ENCODE measurements at regions not wholly inside any gene's neighbourhood (a gene's known extent, or its start where the extent isn't known, plus 50 kb on each side); places are given as distances from the start of the nearest gene placed in this dataset.

DNA sequence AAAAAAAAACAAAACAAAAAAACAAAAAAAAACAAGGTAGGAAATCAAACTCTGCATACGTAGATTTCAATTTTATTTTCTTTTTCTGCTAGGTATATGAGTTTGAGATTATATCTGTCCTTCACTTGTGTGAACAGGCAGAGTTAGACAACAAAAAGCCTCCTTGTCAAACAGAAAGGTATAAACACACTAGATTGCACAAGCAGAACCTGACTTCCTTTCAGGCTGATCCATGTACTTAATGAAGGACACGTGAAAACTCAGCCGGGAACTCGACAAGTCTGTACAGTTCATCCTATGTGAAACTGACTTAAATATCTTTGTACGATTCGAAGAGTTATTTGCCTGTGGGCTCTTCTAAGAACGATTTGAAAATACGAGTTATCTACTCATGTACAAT is 254.1 kb downstream of the ARL4A start:
- DNase-seq (ENCODE audit: low read depth in 2 of 2): no peak

GRCh38 chr7:12942609-12943008 is 255.2 kb downstream of the ARL4A start:
- DNase-seq (ENCODE audit: low read depth in 2 of 2): no peak

DNA sequence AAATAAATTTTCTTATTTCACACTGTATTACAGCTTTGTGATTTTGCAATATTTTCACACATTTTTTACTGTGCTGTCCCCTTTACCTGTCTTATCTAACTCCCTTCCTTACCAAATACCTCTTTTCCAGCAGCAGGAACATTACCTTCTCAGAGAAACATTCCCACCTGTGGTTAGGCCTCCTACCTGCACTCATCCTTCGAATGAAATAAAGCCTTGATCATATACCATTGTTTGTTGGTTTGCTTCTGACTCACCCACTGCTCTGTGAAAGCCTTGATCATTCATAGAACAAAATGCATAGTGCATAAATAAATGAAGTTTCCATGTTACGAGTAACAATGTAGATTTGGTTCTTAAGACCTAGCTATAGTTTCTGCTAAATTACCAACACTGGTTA is 256.3 kb downstream of the ARL4A start:
- DNase-seq (ENCODE audit: low read depth in 2 of 2): no peak

DNA sequence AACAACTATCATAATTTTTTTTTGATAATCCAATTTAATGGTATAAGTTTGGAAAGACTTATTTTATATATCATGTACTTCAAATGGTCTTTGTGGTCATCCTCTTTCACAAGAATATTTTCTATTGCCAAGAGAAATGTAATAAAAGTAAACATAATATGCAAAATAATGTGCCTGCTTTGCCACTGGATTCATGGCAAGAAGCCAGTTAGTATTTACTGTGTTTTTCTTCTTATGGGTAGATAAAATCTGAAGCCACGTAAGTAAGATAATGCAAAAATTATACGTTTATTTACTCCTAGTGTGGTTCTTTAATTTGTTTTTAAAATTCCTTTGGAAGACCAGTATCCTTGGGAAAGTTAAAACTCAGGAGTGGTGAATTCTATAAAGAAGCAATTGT is 258.5 kb downstream of the ARL4A start:
- DNase-seq (ENCODE audit: low read depth in 2 of 2): no peak

DNA sequence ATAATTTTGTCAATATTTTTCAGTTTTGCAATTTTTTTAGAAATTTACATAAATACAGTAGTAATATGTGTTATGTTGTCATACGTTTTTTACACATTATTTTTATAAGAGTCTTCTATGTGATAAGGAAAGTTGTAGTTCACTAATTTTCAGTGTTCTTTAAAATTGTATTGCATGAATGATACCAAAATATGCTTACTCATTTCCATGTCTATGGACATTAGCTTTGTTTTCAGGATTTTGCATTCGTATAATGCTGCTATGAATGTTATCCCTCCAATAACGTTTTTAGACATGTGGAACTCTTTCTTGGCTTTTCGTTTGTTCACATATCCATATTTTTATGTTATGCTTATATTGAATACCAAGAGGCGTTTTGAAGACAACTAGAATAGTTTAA is 260.0 kb downstream of the ARL4A start:
- no peak for DNase-seq (ENCODE audit: low read depth in 2 of 2)

DNA sequence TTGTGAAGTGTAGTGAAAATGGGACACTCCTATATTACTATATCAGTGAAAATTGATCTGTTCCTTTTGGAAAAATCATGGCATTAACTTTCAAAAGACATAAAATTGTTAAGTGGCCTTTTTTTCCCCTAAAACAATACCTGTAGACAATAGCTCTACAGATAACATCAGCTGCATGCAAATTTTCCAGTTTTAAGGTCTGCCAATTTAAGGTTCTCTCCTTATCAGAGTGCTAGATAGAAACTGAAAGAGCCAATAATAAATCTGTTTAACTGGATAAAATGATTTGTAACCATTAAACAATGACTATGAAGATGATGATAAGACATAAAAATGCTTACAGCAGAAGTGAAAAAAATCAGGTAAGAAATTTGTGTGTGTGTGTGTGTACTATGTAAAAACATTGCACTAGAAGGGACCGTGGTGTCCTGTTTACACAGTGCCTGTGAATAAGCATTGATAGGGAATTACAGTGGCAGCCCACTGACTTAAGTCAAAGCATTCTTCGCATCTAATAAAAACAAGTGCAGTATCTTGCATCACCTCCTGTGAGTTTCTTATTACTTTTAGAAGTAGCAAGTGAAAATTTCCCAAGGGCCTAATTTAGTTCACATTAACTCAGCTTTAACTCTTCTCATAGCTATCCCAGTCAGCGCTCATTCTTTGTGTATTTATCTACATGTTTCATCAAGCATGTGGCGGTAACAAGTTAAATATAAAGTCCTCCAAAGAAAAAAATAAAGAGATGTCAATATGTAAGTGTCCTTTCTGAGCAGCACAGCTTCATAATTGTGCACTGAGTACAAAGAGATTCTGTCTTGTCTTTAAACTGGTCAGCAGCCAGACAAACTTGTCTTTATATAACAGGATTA is 261.9 kb downstream of the ARL4A start:
- no peak for DNase-seq (ENCODE audit: low read depth in 2 of 2)

- peak in 1 of 2 experiments; percentile 8 for DNase-seq (ENCODE audit: low read depth in 2 of 2)
Observed at GRCh38 chr7:12951397-12951801, 264.0 kb downstream of the ARL4A start.

GRCh38 chr7:12954380-12955033 is 267.1 kb downstream of the ARL4A start:
- DNase-seq (ENCODE audit: low read depth in 2 of 2): no peak

DNA sequence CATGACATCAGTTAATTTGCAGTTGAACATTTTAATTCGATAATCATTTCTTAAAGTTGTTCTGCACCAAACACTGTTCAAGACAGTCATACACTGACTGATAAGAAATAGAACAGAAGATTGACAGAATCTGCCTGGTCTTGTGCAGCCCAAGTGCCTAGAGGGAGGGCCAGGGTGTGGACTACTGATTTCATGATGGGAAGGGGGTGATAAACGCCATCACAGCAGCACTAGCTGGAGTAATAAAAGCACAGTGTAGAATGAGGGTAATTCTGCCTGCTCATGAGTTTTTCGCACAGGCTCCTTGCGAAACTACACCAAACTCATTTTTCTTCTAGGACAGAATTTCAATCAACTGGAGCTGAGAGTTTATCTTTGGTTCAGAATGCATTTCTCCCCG is 270.1 kb downstream of the ARL4A start:
- no peak for DNase-seq (ENCODE audit: low read depth in 2 of 2)

DNA sequence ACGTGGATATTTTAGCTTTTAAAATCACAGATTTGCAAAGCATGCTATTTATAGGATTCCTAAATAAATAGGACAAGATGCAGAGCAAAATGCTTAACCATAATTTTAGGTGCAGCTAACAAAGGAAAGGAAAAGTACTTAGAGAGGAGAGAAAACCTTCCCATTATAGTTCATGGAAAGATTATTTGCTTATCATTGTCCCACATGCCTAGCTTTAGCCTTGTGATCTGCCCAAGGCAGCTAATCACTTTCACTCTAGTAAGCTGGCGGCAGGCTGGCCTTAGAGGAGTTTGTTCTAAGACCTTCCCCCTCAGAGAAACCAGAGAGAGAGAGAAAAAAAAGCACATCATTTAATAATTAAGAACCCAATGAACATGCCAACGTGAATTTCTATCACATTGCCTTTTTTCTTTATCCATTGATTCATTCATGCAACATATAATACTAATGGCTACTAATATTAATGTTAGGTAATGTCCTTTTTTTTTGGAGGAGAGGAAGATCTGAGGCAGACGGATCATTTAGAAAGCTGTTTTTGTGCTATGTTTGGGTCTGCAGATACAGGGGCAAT is 274.6 kb downstream of the ARL4A start:
- no peak for DNase-seq (ENCODE audit: low read depth in 2 of 2)

DNA sequence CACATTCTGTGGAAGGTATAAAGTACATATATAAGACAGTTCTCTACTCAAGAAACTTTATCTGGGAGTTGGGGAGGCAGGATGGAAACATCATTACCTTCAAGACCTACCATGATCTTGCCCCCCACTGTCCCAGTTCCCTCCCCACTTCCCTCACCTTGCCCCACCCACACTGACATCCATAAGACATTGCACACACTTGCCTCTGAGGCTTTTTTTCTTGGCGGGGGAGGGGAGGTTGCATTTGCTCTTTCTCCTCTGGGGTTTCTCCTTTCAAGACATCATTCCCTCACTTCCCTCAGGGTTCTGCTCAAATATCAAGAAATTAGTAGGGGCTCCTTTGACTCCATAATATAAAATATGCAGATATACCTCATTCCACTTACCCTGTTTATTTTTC is 276.0 kb downstream of the ARL4A start:
- no peak for DNase-seq (ENCODE audit: low read depth in 2 of 2)

DNA sequence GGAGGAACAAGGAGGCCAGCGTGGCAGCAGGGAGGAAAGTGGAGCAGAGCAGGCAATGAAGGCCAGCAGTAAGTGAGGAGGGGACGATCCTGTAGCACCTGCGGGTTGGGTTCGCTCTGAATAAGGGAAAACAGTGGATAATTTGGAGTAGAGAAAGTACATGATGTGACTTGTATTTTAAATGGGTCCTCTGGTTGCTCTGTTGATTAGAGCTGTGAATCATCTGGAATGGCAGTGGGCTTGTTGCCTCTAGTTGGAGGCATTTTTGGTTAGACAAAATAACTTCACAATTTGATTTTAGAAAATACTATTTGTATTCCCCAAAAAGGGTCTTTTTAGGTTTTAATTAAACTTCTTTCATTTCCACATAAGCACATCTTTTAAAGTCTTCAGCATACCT is 277.4 kb downstream of the ARL4A start:
- no peak for DNase-seq (ENCODE audit: low read depth in 2 of 2)

- DNase-seq (ENCODE audit: low read depth in 2 of 2): no peak
Observed at GRCh38 chr7:12965767-12966166, 278.3 kb downstream of the ARL4A start.

DNA sequence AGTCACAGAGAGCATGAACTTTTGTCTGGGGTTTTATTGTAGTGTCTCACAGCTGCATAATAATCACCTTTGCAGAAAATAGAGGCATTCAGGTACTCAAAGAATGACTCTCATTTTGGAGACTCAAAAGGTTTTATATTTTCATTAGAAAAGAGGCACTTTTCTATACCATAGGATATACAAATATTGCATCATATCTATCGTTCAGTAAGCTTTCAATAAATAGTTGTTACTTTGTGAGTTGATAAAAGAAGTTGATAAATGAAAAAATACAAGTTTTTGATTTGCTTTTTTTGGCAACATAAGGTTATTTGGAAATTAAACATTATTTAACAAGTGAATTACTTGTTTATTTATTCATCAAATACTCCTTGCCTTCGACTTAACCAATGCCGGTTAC is 279.9 kb downstream of the ARL4A start:
- DNase-seq (ENCODE audit: low read depth in 2 of 2): no peak

- no peak for DNase-seq (ENCODE audit: low read depth in 2 of 2)
Observed at GRCh38 chr7:12968836-12969422, 281.5 kb downstream of the ARL4A start.

DNA sequence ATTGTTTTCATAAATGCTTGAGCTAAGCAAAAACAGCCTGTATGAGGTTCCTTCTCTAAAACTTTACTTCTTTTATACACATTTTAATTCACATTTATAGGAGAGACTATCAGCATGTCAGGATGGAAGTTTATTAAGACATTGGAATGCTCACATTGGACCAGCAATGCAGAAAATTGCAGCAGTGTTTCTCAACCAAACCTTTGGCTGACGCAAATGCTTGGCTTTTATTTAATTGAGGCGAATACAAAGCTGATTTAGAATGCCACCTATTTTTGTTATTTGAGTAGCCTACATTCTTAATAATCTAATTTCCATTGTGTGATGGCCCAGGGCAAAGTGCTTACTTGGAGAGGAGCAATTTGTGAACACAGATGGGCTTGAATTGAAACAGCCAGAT is 283.2 kb downstream of the ARL4A start:
- no peak for DNase-seq (ENCODE audit: low read depth in 2 of 2)

- no peak for DNase-seq (ENCODE audit: low read depth in 2 of 2)
Observed at GRCh38 chr7:12974451-12975166, 287.2 kb downstream of the ARL4A start.

DNA sequence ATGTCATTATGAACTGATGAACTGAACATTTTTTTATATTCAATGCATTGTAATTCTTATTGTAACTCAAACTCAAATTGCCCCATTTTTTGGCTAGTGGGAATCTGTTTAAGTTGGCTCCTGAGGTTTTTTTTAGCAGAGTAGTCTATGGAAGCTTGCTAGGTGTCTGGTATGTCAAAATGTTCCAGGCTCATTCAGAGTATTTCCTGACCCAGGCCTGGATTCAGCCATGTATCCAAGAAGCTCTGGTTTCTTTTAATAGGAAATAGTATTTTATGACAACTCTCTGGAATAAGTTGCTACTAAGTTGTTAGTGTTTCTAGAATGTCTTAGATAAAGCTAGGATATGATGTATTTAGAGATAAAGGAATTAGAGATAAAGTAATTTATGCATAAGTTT is 288.0 kb downstream of the ARL4A start:
- no peak for DNase-seq (ENCODE audit: low read depth in 2 of 2)

GRCh38 chr7:12979181-12979580 is 291.7 kb downstream of the ARL4A start:
- no peak for DNase-seq (ENCODE audit: low read depth in 2 of 2)

DNA sequence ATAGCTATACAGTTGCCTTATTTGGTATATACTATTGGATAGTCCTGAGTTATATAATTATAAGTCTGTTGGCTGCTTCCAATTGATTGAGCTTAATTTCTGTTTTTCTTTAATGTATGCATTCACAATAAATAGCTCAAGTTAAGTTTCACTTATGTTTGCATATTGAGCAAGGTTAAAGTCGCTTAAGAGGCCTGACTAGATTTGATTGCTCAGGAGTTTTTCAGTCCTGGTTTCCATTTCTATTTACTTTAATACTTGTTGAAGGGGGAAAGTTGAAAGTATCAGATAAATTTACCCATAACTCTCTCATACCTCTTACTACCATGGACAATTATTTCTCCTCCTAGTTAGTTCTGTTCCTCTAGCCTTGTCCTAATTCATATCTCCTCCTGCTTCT is 294.7 kb downstream of the ARL4A start:
- no peak for DNase-seq (ENCODE audit: low read depth in 2 of 2)

DNA sequence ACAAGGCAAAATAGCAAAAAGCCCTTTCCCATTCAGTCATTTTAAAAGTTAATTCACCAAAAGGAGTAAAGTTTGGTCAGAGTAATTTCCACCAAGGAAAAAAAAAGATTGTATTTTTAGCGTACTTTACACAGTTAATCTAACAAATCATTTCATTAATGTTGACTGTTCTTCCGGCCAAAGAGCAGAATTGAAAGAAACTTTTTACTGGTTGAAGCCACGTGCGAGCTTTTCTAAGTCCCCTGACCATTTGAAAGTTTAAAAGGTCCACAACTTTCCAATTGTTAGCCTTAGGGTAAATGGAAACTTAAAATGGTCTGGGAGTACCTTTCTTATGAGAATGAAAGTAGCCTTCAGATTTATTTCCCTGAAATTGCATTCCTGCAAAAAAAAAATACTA is 296.7 kb downstream of the ARL4A start:
- DNase-seq (ENCODE audit: low read depth in 2 of 2): no peak

DNA sequence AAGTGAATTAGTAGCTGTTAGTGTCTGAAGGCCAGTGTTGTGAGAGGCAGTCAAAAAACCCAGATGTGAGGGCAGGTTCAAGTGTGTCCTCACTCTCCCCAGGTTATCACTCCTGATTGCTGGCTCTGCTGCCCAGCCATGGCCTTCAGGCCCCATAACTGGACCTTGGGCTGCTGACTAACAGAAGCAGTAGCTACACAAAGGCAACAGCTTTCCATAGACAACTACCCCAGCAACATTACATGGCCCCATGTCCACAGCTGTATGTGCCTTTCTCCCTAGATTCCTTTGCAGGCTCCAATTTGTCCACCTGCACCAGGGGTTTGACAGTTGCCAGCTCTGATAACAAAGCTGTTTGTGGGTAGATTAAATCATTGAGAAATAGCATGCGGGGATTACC is 297.8 kb downstream of the ARL4A start:
- no peak for DNase-seq (ENCODE audit: low read depth in 2 of 2)

Measured in fibroblast of skin of left quadriceps (primary cell).